ENCODE measurements at regions not wholly inside any gene's neighbourhood (a gene's known extent, or its start where the extent isn't known, plus 50 kb on each side); places are given as distances from the start of the nearest gene placed in this dataset.

GRCh38 chr11:131253142-131253655, 117.2 kb upstream of the NTM start:
- ATAC-seq (ENCODE audit: low FRiP score) (peak; percentile 34), DNase-seq (ENCODE audit: low spot score) (no peak)
- no peak for TF ChIP-seq CTCF (IDR thresholded peaks at IDR 0.05)

- DNase-seq (ENCODE audit: low spot score) (no peak), ATAC-seq (ENCODE audit: low FRiP score) (peak; percentile 83)
- no peak for TF ChIP-seq CTCF (IDR thresholded peaks at IDR 0.05)
Observed at GRCh38 chr11:131253656-131254151, 116.7 kb upstream of the NTM start.

- no peak for ATAC-seq (ENCODE audit: low FRiP score)
- no peak for TF ChIP-seq CTCF (IDR thresholded peaks at IDR 0.05)
- no peak for DNase-seq (ENCODE audit: low spot score)
Observed at GRCh38 chr11:131254254-131254653, 116.2 kb upstream of the NTM start.

DNA sequence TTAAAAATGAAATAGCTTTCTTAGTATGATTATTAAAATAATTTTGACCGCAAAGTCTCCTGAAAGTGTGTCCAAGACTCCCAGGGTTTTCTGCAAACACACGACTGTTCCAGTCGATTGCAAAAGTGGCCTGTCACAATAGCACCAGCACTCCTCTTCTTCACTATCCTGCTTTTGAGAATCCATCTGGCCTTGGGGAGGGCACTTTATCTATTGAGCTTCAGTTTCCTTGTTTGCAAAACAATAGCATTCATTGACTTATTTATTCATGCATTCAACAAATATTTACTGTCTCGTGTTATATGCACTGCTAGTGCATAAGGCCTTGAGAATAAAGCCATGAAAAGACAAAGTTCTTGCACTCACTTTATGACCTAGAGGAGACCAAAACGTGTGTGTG, 96.2 kb upstream of the NTM start:
- no peak for DNase-seq (ENCODE audit: low spot score)
- no peak for ATAC-seq (ENCODE audit: low FRiP score)
- TF ChIP-seq CTCF (IDR thresholded peaks at IDR 0.05), result no peak

DNA sequence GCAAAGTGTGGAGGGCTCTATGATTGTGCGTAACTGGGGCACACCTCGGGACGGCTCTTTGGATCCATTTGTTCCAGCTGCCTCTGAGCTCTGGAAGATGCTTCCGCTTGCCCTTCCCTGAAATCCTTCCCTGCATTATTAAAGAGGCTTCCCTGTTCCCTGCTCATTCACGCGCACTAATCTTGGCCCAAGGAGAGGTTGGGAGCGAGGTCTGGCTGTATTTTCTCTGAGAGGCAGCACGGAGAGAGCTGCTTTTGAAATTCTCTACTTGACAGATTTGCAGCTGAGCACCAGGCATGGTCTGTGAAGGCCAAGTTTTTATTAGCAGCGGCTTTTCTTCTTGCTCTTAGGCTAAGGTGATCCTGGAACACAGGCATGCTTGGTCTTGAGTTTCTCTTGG, 94.8 kb upstream of the NTM start:
- TF ChIP-seq CTCF (IDR thresholded peaks at IDR 0.05), result no peak
- no peak for ATAC-seq (ENCODE audit: low FRiP score)
- DNase-seq (ENCODE audit: low spot score), result no peak

GRCh38 chr11:131278472-131278871, 91.9 kb upstream of the NTM start:
- no peak for ATAC-seq (ENCODE audit: low FRiP score)
- no peak for DNase-seq (ENCODE audit: low spot score)
- TF ChIP-seq CTCF (IDR thresholded peaks at IDR 0.05), result no peak

- no peak for TF ChIP-seq CTCF (IDR thresholded peaks at IDR 0.05)
- DNase-seq (ENCODE audit: low spot score) (no peak), ATAC-seq (ENCODE audit: low FRiP score) (no peak)
Observed at GRCh38 chr11:131279654-131280384, 90.6 kb upstream of the NTM start.

Data from omental fat pad (tissue), 3 donors.